ENCODE measurements at regions not wholly inside any gene's neighbourhood (a gene's known extent, or its start where the extent isn't known, plus 50 kb on each side); places are given as distances from the start of the nearest gene placed in this dataset.
"Not testable (repeated sequence)": the region's sequence is repeated elsewhere in the genome, so short reads cannot be mapped to it uniquely, and the experiment has no call there.

DNA sequence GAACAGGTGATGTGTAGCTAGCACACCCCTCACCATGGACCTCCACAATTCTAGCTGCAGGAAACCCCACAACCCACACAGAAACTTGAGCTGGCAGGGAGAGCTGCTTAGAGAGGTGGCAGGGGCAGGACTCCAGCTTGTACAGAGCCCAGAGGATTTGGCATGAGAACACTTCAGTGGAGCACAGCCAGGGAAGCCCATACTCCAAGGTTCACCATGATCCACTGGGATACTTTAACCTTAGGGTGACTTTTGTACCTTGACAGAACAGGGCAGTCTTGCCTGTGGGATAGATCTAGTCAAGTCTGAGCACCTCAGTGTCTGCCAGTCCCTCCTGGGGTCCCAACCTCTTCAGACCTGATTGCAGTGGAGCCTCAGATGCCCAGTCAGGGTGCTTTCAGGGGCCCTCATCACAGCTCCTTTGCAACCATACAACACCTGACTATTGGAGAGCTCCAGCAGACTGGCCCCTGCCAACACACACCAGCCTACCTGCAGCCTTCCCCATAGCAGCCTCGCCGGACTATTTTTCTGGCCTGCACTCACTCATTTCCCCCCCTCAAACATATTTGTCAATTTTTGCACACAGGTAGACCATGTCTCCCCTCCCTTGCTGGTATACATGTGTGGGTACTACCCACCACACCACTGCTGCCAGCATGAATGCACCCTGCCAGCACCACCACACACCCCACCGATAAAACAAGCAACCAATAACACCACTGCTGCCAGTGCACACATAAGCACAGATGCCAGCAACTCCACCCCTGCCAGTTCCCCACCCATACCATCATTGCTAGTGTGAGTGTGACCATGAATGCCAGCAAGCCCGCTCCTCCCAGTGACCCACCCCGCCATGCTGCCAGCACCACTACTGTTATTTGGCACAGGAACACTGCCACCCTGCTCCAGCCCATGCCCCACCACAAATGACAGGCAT lies 56.0 kb upstream of the CDX4 start:
- intact Hi-C loops (cut with DNase I): no loop called here
- Histone ChIP-seq H3K27ac (no peak overlapping the region), H3K4me3 (no peak overlapping the region), H3K4me1 (replicated peaks in 1 of 2) (no peaks in the 10 kb centered on the region), H3K27me3 (no peaks in the 10 kb centered on the region), H3K36me3 (replicated peaks in 1 of 2) (no peaks in the 10 kb centered on the region), H3K9me3 (replicated peaks in 1 of 3) (peaks cover 0 to 3% (median 0%) of the 10 kb centered on the region in 3 donors)
- TF ChIP-seq, protein P1, sequence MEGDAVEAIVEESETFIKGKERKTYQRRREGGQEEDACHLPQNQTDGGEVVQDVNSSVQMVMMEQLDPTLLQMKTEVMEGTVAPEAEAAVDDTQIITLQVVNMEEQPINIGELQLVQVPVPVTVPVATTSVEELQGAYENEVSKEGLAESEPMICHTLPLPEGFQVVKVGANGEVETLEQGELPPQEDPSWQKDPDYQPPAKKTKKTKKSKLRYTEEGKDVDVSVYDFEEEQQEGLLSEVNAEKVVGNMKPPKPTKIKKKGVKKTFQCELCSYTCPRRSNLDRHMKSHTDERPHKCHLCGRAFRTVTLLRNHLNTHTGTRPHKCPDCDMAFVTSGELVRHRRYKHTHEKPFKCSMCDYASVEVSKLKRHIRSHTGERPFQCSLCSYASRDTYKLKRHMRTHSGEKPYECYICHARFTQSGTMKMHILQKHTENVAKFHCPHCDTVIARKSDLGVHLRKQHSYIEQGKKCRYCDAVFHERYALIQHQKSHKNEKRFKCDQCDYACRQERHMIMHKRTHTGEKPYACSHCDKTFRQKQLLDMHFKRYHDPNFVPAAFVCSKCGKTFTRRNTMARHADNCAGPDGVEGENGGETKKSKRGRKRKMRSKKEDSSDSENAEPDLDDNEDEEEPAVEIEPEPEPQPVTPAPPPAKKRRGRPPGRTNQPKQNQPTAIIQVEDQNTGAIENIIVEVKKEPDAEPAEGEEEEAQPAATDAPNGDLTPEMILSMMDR (IDR thresholded peaks at IDR 0.05): no peak
- TF ChIP-seq POLR2A (IDR thresholded peaks at IDR 0.05): no peak
- 62 to 94% (median 75%) methylated on average over 2 to 5 of the region's 5 CpGs for WGBS, 4 donors
- DNase-seq: no peak

DNA sequence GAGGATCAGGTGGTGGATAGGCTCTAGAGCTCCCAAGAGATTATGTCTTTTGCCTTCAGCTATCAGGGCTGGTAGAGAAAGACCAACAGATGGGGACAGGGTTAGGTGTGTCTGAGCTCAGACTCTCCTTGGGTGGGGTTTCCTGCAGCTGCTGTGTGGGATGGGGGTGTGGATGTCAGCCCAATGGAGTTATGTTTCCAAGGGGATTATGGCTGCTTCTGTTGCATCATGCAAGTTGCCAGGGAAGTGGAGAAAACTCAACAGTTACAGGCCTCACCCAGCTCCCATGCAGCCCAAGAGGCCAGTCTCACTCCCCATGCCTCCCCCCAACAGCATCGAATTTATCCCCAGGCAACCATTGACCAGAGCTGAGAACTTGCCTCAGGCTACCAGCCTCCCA lies 80.2 kb upstream of the CDX4 start:
- Histone ChIP-seq H3K4me1 (replicated peaks in 1 of 2) (no peaks in the 10 kb centered on the region), H3K4me3 (no peak overlapping the region), H3K27ac (no peak overlapping the region), H3K9me3 (replicated peaks in 1 of 3) (no peaks in the 10 kb centered on the region), H3K27me3 (peaks cover 11% of the 10 kb centered on the region), H3K36me3 (replicated peaks in 1 of 2) (no peaks in the 10 kb centered on the region)
- TF ChIP-seq POLR2A (IDR thresholded peaks at IDR 0.05): no peak
- TF ChIP-seq, protein P1 (IDR thresholded peaks at IDR 0.05): no peak
- WGBS, 4 donors: 50 to 86% (median 83%) methylated on average over 1 of the region's 1 CpG
- DNase-seq: no peak
- intact Hi-C loops (cut with DNase I): no loop called here

DNA sequence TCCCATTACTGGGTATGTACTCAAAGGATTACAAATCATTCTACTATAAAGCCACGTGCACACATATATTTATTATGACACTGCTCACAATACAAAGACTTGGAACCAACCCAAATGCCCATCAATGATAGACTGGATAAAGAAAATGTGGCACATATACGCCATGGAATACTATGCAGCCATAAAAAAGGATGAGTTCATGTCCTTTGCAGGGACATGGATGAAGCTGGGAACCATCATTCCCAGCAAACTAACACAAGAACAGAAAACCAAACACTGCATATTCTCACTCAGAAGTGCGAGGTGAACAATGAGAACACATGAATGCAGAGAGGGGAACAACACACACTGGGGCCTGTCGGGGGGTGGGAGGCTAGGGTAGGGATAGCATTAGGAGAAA lies 89.6 kb upstream of the CDX4 start:
- DNase-seq; H3K27ac ChIP-seq; H3K9me3 ChIP-seq (replicated peaks in 1 of 3); H3K4me3 ChIP-seq; H3K36me3 ChIP-seq (replicated peaks in 1 of 2); H3K4me1 ChIP-seq (replicated peaks in 1 of 2); intact Hi-C loops (cut with DNase I); H3K27me3 ChIP-seq: not testable (repeated sequence)
- 72 to 77% (median 74%) methylated on average over 3 to 4 of the region's 4 CpGs for WGBS, 4 donors

DNA sequence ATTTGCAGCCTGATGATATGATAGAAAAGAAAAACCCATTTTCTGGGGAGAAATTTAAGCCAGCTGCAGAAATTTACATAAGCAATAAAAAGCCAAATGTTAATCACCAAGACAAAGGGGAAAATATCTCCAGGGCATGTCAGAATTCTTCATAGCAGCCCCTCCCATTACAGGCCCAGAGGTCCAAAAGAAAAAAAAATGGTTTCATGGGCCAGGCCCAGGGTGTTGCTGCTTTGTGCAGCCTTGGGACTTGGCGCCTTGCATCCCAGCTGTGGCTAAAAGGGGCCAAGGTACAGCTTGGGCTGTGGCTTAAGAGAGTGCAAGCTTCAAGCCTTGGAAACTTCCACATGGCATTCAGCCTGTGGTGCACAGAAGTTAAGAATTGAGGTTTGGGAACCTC lies 97.9 kb upstream of the CDX4 start:
- Histone ChIP-seq H3K4me3 (no peak overlapping the region), H3K36me3 (replicated peaks in 1 of 2) (no peaks in the 10 kb centered on the region), H3K27ac (no peak overlapping the region), H3K9me3 (replicated peaks in 1 of 3) (peaks cover 0 to 4% (median 0%) of the 10 kb centered on the region in 3 donors), H3K27me3 (no peaks in the 10 kb centered on the region), H3K4me1 (replicated peaks in 1 of 2) (no peaks in the 10 kb centered on the region)
- intact Hi-C loops (cut with DNase I): no loop called here
- TF ChIP-seq, protein P1 (IDR thresholded peaks at IDR 0.05): no peak
- no peak for TF ChIP-seq POLR2A (IDR thresholded peaks at IDR 0.05)
- 38 to 63% (median 56%) methylated on average over 1 of the region's 1 CpG; no CpG with 5 or more reads in 1 of the 4 donors for WGBS, 4 donors
- no peak for DNase-seq

DNA sequence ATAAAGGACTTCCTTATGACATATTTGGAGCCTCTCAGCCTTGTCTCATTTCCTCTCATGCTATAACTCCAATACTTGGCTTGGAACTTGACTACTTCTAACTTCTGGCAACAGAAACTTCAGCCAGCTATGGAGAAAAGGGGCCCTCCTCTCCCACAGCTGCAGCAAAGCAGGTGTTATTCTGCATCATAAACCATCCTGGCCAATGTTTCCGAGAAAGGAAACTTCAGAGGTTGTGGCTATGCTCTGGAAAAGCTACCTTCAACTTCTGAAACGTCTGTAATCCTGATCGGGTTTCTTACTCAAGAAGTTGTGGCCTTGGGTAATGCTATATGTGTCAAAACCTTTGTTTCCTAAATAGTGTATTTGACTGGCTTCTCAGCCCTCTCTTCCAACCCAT lies 109.5 kb upstream of the CDX4 start:
- DNase-seq: no peak

More for the DNA sequence above, 109.5 kb upstream of the CDX4 start:
- TF ChIP-seq, protein P1 (IDR thresholded peaks at IDR 0.05): no peak
- no peak for TF ChIP-seq POLR2A (IDR thresholded peaks at IDR 0.05)
- no peaks in the 10 kb centered on the region for H3K9me3 ChIP-seq (replicated peaks in 1 of 3)
- no peak overlapping the region for H3K27ac ChIP-seq
- intact Hi-C loops (cut with DNase I): no loop called here
- H3K4me1 ChIP-seq (replicated peaks in 1 of 2): no peaks in the 10 kb centered on the region
- H3K27me3 ChIP-seq: peaks cover 19% of the 10 kb centered on the region
- H3K4me3 ChIP-seq: no peak overlapping the region
- H3K36me3 ChIP-seq (replicated peaks in 1 of 2): no peaks in the 10 kb centered on the region
- WGBS, 4 donors: 47 to 60% (median 52%) methylated on average over 3 of the region's 3 CpGs

All from adrenal gland (tissue), 9 donors.